Mucosa of descending colon (tissue), 3 donors: ENCODE measurements at regions not wholly inside any gene's neighbourhood (a gene's known extent, or its start where the extent isn't known, plus 50 kb on each side); places are given as distances from the start of the nearest gene placed in this dataset.
A peak's percentile ranks its signal among the peaks of the same experiment; 100 is the strongest.

ENCODE experiments used
- ATAC-seq: fragments of 200-7000 bp; cut with Tn5 transposase; one replicate; pipeline ENCODE4 v1.9.1; 2020; ENCODE audit warnings: mild to moderate bottlenecking, moderate library complexity
- DNase-seq, 3 donors: peaks; one replicate each; pipeline ENCODE4 v3.0.0-alpha.2; 2020
- H3K36me3 ChIP-seq: fragments of 200-600 bp; one replicate; pipeline ENCODE4 v1.8.0; 2021; ENCODE audit warnings: low read depth, mild to moderate bottlenecking
- H3K4me1 ChIP-seq: fragments of 200-600 bp; one replicate; pipeline ENCODE4 v1.8.0; 2021; ENCODE audit warnings: low read depth, mild to moderate bottlenecking
- H3K4me3 ChIP-seq: fragments of 200-600 bp; one replicate; pipeline ENCODE4 v1.8.0; 2021; ENCODE audit warnings: mild to moderate bottlenecking
- H3K9me3 ChIP-seq: fragments of 200-600 bp; one replicate; pipeline ENCODE4 v1.8.0; 2021; ENCODE audit warnings: mild to moderate bottlenecking
- intact Hi-C, 2 donors: fragments of 100-400 bp; cut with DNase I in 1 of 2; cut with micrococcal nuclease in 1 of 2; formaldehyde crosslinking; loops; one replicate each; pipeline versions ENCODE4 v1.11.0 to v1.11.1; 2022; cut with DNase I, micrococcal nuclease
- TF ChIP-seq, protein P1 (sequence below): fragments of 200-600 bp; IDR thresholded peaks from one replicate; pipeline ENCODE4 v1.8.0; 2022; ENCODE audit warnings: antibody characterized with exemption, mild to moderate bottlenecking
- donor health status: DM: no; HTN: no; CAD: no; lungs with moderate emphysema.
- donor health status: DM: no; HTN: no; CAD: no.
- donor health status: DM: no; HTN: yes; CAD: no.

DNA sequence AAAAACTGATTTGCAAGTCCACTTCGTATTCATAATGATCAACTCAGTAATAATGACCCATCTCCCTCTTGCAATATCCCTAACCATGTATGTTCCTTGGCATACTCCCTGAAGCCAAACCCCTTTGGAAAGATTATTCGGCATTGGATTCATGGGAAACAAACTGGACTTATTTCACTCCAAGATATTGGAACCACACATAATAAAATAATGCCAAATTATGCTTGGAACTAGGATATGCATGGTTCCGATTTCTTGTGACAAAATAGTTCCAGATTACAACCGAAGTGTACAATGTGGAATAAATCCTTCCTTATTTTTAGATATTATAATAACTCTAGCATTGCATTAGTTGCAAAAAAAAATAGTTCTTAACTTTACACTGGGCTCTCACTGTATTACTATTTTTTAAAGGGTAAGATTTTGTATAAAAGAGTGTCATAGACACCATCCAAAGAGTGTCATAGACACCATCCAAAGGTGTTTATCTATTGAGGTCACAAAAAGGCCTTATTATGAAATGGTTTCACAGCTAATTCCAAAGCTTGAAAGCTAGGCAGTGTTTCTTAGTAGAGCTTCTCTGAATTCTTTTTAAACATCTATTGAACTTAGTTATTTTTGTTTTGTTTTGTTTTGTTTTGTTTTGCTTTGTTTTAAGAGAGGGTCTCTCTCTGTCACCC is 410.9 kb upstream of the JARID2 start:
- TF ChIP-seq, protein P1, sequence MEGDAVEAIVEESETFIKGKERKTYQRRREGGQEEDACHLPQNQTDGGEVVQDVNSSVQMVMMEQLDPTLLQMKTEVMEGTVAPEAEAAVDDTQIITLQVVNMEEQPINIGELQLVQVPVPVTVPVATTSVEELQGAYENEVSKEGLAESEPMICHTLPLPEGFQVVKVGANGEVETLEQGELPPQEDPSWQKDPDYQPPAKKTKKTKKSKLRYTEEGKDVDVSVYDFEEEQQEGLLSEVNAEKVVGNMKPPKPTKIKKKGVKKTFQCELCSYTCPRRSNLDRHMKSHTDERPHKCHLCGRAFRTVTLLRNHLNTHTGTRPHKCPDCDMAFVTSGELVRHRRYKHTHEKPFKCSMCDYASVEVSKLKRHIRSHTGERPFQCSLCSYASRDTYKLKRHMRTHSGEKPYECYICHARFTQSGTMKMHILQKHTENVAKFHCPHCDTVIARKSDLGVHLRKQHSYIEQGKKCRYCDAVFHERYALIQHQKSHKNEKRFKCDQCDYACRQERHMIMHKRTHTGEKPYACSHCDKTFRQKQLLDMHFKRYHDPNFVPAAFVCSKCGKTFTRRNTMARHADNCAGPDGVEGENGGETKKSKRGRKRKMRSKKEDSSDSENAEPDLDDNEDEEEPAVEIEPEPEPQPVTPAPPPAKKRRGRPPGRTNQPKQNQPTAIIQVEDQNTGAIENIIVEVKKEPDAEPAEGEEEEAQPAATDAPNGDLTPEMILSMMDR: no peak
- ATAC-seq (no peak), DNase-seq (no peak)
- no peaks in the 10 kb centered on the region for H3K4me1 ChIP-seq
- H3K36me3 ChIP-seq: no peaks in the 10 kb centered on the region
- H3K9me3 ChIP-seq: no peaks in the 10 kb centered on the region
- intact Hi-C loops: no loop called here
- H3K4me3 ChIP-seq: no peak overlapping the region

DNA sequence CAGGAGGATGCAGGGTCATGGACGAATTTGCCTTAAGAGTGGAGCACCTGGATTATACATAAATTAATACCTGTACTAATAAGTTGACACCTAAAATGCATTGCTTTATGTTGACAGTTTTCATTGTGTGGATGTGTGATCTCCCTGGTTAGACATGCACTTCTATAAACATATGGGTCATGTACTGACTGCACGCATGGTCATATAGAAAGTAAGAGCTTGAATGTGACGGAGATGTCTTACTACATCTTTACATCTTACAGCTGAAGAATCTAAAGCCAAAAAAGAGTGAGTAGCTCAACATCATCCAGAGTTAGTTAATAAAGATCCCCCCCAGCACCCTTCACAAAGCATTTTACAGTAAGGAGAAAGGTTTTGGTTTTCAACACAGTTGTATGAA is 408.4 kb upstream of the JARID2 start:
- intact Hi-C loops: no loop called here
- Histone ChIP-seq H3K9me3 (no peaks in the 10 kb centered on the region), H3K36me3 (no peaks in the 10 kb centered on the region), H3K4me3 (no peak overlapping the region), H3K4me1 (no peaks in the 10 kb centered on the region)
- no peak for DNase-seq
- TF ChIP-seq, protein P1: no peak
- no peak for ATAC-seq

DNA sequence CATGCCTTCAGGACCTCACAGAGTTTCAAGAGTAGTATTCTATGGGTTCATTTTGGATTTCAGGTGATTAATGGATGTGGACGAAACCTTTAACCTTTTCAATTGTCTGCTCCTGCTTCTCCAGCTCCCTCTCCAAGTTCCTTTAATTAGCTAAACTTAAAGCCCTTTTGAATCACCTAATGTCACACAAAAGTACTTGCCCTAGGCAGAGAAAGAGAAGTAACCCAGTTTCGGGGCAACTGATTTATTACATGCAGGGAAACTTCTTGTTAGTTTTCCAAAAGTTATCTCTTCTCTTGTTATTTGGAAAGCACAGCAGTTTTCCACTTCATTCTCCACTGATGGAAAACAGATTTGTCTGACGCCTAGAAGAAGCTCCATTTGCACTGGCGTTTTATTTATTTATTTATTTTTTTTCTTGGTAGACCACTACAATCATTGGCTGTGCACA is 407.7 kb upstream of the JARID2 start:
- H3K4me3 ChIP-seq: no peak overlapping the region
- no peak for DNase-seq
- ATAC-seq: no peak
- no peaks in the 10 kb centered on the region for H3K9me3 ChIP-seq
- intact Hi-C loops: no loop called here
- no peaks in the 10 kb centered on the region for H3K4me1 ChIP-seq
- TF ChIP-seq, protein P1: no peak
- no peaks in the 10 kb centered on the region for H3K36me3 ChIP-seq

DNA sequence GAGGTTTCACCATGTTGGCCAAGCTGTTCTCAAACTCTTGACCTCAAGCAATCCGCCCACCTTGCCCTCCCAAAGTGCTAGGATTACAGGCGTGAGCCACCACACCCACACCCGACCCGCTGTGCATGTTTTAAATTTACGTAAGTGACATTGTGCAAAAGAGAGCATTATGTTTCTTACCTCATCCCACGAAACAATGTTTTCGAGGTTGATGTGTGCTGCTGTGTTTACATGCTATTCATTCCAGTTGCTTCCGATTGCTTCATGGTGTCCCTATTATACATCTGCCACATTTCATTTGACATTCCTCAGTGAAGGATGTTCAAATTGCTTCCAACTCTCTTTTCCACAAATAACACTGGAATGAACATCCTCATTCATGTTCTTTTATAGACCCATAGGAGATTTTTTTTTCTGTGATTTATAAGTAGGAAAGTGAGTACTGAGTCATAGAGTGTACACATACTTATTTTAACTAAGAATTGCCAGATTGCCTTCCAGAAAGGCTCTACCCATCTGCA is 403.9 kb upstream of the JARID2 start:
- H3K36me3 ChIP-seq: no peaks in the 10 kb centered on the region
- TF ChIP-seq, protein P1: no peak
- no peaks in the 10 kb centered on the region for H3K9me3 ChIP-seq
- no peak overlapping the region for H3K4me3 ChIP-seq
- ATAC-seq (peak; percentile 42), DNase-seq (peak in 1 of 3 donors; percentile 53)
- no peaks in the 10 kb centered on the region for H3K4me1 ChIP-seq
- intact Hi-C loops: no loop called here

DNA sequence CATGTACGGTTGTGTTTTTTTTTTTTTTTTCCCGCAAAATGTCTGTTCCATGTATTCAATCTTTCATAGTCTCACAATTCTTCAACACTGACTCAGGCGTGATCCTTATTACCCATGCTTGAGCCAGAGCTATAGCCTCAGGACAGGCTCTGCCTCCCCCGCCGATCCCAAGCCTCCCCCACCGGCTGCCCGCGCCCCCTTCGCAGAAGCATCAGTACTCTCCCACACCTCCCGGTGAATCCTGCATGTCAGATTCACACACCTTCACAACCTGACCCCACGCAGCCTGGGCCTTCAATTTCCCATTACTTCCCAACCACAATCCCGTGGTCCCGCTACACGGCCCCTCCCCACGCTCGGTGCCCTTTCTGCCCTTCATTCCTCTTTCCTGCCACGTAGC is 401.5 kb upstream of the JARID2 start:
- Histone ChIP-seq H3K36me3 (no peaks in the 10 kb centered on the region), H3K4me1 (no peaks in the 10 kb centered on the region), H3K9me3 (no peaks in the 10 kb centered on the region), H3K4me3 (no peak overlapping the region)
- ATAC-seq (no peak), DNase-seq (no peak)
- TF ChIP-seq, protein P1: no peak
- intact Hi-C loops: no loop called here
